ENCODE measurements at regions not wholly inside any gene's neighbourhood (a gene's known extent, or its start where the extent isn't known, plus 50 kb on each side); places are given as distances from the start of the nearest gene placed in this dataset.

- ChIA-PET POLR2A (no interaction called here), CTCF (no interaction called here)
- TF ChIP-seq CTCF (IDR thresholded peaks at IDR 0.05) (no peak; the same call in 1 of the 2 replicates), TCF7L2 (IDR thresholded peaks at IDR 0.05; ENCODE audit: low read depth, low read length) (no peak), REST (IDR thresholded peaks at IDR 0.05; ENCODE audit: insufficient read depth in 1 of 2, low read depth in 2 of 2, low read length in 1 of 2) (no peak), POLR2AphosphoS5 (IDR thresholded peaks at IDR 0.05; ENCODE audit: low read depth, low read length) (no peak), SIN3A (IDR thresholded peaks at IDR 0.05; ENCODE audit: borderline replicate concordance, insufficient read depth, low read depth, low read length) (no peak)
- Histone ChIP-seq H3K9me3 (ENCODE audit: control insufficient read depth, insufficient read depth, low read depth, low read length) (no peaks in the 10 kb centered on the region), H3K27me3 (ENCODE audit: control insufficient read depth, insufficient read depth, low read length) (no peaks in the 10 kb centered on the region), H3K36me3 (ENCODE audit: control insufficient read depth, insufficient read depth, low read length) (no peaks in the 10 kb centered on the region), H3K27ac (ENCODE audit: low read length) (no peak overlapping the region), H3K4me1 (ENCODE audit: control insufficient read depth, insufficient read depth, low read length) (no peaks in the 10 kb centered on the region), H3K4me3 (ENCODE audit: low read depth in 2 of 2, low read length in 2 of 2) (no peak overlapping the region)
- intact Hi-C loops (cut with micrococcal nuclease; ENCODE audit: unreplicated experiment), result no loop called here
- ATAC-seq (no peak), DNase-seq (ENCODE audit: low read depth, low spot score) (no peak)
- in situ Hi-C loops (cut with HindIII; ENCODE audit: low pct_unique_long_range_greater_than_20kb, low sequenced_read_pairs), result no loop called here
- BruUV-seq (replicated peaks), result no TSS peak
Measured at GRCh38 chr2:157178874-157179273, 78.6 kb upstream of the GALNT5 start.

DNA sequence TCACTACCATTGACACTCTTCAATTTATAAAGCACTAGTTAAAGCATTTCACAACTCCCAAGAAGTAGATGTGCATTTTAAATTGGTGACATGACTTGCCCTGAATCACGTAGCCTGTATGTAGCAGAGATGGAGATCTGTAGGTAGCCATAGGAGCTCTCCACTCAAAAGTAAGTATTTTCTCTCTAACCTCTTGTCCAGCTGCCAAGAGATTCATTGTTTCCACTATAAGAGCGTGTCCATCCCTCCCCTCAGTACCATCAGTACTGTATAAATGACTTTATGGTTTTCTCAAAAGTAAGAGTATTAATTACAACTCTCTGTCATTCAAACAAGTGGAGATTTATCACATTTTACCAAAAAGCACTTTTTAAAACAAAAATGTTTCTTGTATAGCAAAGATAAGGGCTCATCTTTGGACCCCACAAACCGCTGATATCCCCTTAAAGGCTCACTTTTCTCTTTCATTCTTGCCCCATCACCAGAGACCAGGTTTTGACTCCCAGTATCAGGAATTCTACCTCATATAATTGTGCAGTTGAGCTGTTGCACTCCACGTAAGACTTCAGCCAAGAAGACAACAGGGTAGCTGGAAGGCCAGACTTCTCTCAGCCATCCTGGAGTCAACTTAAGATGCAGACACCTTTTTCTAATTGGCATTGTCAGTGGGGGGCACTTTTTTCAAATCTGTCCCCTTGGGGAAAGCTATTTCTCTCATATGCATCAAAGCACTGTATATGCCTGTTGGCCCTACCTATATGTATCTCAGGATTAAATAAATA is 78.0 kb upstream of the GALNT5 start:
- no peaks in the 10 kb centered on the region for H3K4me1 ChIP-seq (ENCODE audit: control insufficient read depth, insufficient read depth, low read length)

More for the DNA sequence above, 78.0 kb upstream of the GALNT5 start:
- Histone ChIP-seq H3K27me3 (ENCODE audit: control insufficient read depth, insufficient read depth, low read length) (no peaks in the 10 kb centered on the region), H3K36me3 (ENCODE audit: control insufficient read depth, insufficient read depth, low read length) (no peaks in the 10 kb centered on the region), H3K4me3 (ENCODE audit: low read depth in 2 of 2, low read length in 2 of 2) (no peak overlapping the region), H3K27ac (ENCODE audit: low read length) (no peak overlapping the region), H3K9me3 (ENCODE audit: control insufficient read depth, insufficient read depth, low read depth, low read length) (no peaks in the 10 kb centered on the region)
- intact Hi-C loops (cut with micrococcal nuclease; ENCODE audit: unreplicated experiment), result no loop called here
- no peak for TF ChIP-seq TCF7L2 (IDR thresholded peaks at IDR 0.05; ENCODE audit: low read depth, low read length)
- no peak for TF ChIP-seq REST (IDR thresholded peaks at IDR 0.05; ENCODE audit: insufficient read depth in 1 of 2, low read depth in 2 of 2, low read length in 1 of 2)
- no peak; the same call in 1 of the 2 replicates for TF ChIP-seq CTCF (IDR thresholded peaks at IDR 0.05)
- TF ChIP-seq SIN3A (IDR thresholded peaks at IDR 0.05; ENCODE audit: borderline replicate concordance, insufficient read depth, low read depth, low read length), result no peak
- TF ChIP-seq POLR2AphosphoS5 (IDR thresholded peaks at IDR 0.05; ENCODE audit: low read depth, low read length), result no peak
- POLR2A ChIA-PET, result no interaction called here
- no peak for DNase-seq (ENCODE audit: low read depth, low spot score)
- in situ Hi-C loops (cut with HindIII; ENCODE audit: low pct_unique_long_range_greater_than_20kb, low sequenced_read_pairs), result no loop called here
- CTCF ChIA-PET, result no interaction called here
- no peak for ATAC-seq
- BruUV-seq (replicated peaks), result no TSS peak
